Stromal cell of bone marrow (primary cell): ENCODE measurements at regions not wholly inside any gene's neighbourhood (a gene's known extent, or its start where the extent isn't known, plus 50 kb on each side); places are given as distances from the start of the nearest gene placed in this dataset.

Experiments
- DNase-seq: peaks from one replicate; pipeline ENCODE4 v3.0.0-alpha.2; 2012; ENCODE audit warnings: low read depth

DNA sequence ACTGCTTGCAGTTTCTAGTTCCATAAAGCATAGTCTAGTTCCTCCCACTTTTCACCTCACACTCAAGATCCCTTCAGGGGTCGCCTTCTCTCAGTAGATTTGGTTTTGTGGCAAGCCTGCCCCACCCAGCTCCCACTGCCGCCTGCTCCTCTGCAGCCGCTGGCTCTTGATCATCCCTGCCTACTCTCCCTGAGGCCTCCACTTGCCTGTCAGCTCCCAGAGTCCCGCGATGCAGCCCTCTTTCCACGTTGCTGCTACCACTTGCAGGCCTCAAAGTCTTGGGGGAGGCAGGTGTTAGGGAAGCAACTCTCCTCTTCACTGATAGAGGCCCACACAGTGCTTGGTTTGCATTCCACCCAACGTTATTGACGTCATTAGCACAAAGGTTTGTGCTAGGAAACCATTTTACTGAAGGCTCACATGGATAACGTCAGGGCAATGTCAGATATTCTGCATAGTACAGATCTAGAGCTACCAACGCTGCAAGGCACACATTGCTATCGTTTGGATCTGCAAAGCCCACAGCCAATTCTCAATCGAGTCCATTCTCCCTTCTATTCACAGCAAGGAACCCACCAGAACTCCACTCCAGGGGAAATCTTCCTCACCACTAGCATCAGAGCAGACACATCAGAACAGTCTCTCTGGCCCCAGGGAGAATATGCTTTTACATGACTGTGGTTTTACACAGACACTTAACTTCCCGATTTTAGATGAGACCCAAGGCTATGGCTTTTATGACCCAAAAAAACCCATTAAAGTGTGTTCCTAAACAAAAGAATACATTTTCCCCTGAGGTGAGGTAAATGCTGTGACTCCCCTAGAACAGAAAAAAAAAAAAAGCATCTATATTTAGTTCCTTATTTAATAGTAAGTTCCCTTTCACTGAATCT, 519.5 kb upstream of the CAMK1G start:
- DNase-seq: no peak

DNA sequence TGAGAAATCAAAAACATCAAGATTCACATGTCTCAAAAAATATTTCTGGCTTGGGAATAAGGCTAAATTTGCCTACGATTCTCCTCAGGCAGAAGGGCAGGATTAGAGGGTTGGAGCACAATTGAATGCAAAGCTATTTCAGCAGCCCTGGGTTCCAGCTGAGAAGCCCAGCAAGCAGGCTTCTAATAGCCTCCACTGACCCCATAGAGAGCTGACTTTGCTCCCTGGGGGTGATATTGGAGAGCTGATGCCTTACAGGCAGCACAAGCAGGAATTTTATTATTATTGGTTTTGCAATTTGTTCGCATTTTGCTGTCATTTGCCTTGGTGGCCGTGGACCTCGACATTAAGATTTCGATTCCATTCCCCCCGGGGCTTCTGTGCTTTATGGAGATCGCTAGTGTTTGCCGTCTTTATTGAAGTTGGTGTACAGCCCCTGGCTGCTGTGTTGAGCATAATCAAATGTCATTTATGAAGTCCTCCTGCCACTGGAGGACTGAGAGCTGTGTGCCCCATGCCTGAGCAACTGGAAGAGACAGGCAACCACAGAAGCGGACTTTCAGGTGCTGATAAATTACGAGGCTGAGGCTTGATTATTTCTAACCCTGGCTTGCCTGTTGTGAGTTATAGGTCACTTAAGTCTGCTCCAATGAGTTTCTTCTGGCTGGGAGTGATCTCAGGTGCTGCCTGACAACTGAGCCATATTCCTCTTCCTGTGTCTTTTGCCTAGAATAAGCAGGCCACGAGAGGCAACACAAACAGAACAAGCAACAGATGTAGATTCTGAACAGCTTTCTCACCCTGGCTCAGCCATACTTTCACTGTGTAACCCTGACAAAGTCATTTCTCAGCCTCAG, 518.4 kb upstream of the CAMK1G start:
- DNase-seq: no peak

DNA sequence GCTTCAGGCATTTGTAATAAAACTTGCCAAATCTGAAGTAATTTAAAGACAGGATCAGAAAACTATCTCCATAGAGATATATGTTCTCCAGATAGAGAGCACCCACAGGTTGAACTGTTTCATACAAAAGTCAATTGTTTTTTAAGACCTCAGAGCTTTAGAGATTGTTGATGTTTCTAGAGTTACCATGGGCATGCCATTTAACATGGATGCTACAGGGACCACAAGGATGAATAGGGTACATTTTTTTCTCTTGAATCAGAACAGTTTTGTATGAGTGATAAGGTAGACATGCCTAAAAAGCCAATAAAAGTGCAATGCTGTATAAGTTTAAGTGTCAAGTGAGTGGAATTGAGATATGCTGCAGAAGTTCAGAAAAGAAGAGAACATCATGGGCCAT, 511.0 kb upstream of the CAMK1G start:
- no peak for DNase-seq

DNA sequence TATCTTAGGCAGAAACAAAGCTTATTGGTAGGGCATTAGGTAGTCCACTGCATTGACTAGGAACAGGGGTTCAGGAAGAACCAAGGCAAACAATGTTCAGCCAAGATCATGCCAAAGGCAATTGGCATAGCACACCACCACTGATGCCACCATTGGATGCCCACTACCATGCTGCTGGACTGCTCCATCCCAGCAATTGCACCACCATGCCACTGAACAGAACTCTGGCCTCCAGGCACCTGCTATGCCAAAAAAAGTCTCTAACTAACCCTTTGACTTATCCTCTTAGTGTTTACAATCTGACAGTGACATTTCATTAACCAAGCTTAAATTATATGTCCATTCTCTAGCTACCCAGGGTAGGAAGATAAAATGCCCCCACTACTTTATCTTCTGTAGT, 509.6 kb upstream of the CAMK1G start:
- DNase-seq: no peak

DNA sequence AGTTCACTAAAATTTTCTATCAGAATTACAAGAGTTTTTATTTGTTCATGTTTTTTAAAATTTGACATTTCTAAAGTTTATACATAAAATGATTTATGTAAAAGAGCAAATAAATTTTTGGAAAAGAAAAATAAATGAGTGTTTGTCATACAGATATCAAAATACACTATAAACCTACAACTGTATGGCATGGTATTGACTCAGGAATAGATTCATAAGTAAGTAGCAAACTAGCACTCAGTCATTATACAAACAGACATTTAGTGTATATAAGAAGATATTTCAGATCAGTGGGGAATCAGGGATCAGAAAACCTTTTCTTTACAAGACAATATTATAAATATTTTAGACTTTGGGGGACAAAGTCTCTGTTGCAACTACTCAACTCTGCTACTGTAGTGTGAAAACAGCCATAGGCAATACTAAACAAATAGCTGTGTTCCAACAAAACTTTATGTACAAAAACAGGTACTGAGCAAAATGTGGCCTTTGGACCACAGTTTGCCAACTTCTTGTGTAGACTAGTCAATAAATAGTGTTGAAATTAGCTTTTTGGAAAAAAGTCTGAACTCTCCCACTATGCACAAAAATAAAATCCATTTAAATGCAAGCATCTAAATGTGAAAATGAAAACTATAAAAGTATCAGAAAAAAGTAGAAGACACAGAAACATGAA, 508.8 kb upstream of the CAMK1G start:
- DNase-seq: no peak

DNA sequence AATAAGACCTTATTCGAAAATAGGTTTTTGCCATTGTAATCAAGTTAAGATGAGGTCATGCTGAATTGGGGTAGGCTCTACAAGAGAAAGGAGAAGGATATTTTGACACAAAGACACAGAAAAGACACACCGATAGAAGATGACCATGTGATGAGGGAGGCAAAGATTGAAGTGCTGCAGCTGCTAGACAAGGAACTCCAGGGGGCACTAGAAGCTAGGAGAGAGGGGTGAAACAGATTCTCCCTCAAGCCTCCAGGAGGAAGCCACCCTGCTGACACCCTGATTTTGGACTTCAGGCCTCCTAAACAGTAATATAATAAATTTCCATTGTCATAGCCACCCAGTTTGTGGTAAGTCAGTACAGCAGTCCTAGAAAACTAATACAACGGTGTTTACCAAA, 506.8 kb upstream of the CAMK1G start:
- no peak for DNase-seq

DNA sequence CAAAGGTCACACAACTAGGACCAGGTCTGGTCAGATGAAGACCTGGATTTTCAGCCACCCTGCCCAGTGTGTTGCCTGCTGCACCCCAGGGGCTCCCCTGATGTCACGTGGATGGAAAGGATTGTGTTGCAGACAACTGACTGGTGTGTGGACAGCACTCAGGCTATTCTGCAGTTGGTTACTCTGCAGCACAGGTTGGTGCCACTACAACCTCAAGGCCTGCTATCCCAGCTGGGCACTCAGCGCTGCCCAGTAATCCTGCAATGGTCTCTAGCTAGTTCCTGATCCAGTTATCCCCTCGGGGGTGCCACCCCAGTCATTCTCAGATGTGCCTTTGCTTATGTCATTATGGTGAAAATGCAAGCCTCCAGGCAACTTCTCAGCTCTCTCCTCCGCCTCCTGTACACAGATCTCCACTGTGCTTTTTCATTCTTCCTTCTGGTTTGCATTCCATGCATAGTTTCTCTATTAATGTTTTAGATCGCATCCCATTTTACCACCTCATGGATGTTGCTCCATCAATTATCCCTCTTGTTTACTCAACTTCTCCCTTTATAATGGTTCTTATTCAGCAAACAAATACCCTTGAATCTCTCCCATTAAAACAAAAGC, 503.2 kb upstream of the CAMK1G start:
- DNase-seq: no peak

DNA sequence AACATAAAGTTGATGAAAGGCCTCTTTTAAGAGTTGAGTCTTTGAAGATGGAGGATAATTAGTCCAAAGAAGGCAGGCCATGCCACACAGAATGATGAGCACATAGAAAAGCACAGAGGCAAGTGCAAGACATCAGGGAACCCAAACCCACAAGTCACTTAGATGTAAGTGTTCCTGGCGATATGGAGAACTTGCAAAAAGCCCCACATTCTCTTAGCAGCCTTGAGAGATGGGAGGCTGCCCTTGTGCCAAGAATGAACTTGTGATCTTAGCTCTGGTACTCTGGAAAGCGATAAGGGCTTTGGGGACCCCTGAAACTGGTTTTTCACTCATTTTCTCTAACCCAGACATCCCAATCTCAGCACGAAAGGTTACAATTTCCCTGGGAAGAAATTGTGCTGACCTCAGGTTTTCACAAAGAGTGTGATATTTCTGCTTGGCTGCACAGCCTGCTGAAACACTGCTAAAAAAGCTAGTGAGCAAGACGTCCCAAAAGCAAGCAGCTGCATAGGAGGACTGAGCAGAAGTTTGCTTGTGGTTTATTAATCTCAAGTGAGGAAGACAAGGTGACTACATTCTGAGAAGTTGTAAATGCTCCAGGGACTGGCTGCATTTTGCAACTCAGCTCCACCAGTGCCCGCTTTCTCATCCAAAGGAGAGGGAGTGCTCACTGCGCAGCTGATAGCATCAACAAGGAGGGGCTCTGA, 496.9 kb upstream of the CAMK1G start:
- no peak for DNase-seq

DNA sequence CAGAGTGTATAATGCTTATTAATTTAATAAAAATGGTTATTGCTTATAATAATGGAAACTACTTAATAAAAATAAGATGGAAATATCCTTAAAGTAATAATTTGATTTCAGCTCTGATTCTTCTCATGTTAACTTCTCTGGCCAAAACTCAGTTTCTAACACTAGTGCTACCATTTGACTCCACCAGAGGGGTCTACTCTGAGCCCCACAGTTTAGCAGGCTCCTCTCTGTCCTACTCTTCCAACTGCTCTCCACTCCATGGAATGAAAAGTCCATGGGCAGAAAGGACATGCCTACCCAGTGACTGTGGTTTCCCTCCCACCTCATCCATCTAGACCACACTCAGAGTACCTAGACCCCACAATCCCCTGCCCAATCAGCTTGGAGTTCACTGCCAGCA, 489.1 kb upstream of the CAMK1G start:
- DNase-seq: no peak

DNA sequence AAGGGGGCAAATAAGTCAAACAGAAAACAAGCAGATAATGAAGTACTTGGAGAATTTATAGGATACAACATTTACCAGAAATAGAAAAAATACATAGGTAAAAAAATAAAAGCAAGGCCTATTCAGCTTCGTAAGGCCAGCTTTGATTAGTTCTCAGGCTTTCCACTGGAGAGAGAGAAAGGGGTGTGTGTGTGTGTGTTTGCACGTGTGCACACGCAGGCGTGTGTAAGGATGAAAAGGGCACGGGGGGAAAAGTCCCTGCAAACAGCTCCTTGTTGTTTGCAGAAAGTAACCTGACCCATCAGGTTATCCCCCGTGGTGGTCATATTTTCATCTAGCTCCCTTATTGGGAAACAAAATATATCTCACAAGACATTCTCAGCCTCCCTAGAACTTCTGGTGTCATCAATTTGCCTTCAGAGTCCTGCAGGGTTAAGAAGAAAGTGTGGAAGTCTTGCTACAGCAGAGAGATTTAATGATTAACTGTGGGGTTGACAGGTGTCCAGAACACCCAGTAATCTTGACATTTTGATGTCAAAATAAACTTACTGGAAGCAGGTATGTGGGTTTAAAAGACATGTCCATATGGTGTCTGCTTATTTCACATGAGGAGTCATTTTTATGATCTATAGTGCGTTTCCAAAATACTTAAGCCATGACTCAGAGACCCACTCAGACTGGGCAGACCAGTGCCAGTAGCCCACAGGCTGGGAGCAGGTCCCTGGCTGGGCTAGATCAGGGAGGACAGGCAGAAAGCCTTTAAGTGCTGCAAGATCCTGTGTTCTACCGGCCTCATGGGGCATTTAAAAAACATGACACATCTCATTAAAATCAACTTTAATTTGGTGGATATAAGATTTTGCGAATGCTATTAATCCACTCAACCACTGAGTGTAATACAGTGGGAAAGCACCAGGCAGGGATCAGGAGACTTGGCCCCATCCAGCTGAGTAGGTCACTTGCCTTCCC, 487.6 kb upstream of the CAMK1G start:
- DNase-seq: peak; percentile 34

DNA sequence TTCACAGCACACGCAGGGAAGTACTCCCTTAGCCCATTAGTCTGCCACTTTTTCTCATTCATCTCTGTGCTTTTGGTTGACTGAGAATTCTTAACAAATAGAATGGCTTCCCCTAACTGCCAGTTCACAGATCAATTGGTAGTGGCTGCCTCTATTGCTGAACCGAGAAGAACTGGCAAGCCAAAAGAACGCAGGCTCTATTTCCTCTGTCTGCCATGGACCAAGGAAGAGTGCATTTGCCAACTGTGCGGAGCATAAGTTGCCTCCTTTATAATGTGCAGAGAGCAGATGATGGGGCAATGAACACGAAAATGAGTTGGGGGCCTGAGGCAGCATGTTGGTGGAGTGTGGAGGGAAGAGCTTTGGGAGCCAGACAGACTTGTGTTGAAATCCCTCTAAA, 483.1 kb upstream of the CAMK1G start:
- no peak for DNase-seq

DNA sequence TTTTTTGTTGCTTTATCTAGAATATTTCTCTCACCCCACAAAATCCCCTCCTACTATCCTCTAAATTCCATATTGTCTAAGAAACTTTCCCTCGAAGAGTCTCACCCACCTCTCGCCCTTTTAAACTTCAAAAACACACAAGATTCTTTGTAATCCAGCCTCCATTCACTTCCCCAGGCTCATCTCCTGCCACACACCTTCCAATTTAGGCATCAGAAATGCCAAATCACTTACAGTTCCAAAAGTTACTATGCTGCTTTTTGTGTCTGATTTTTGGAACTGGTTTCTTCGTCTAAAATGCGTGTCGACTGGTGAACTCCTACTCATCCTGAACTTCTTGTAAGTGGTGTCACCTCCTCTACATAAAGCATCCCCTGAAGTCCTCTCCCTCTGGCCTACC, 482.4 kb upstream of the CAMK1G start:
- DNase-seq: no peak

DNA sequence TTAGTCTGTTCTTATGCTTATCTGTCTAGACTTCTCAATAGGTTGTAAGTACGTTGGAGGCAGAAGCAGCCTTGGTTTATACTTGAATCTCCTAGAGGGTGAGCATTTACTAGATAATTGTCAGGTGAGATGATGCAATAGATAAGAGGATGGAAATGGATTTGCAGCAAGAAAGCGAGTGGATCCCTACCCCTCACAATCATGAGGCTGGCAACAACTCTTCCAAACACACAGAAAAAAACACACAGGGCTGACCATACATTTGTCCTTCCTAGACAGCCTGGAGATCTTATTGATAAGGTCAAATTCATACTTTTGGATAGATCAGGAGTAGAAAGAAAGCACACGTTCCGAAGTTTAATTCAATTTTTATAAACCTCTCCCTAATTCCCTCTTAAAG, 481.4 kb upstream of the CAMK1G start:
- no peak for DNase-seq

DNA sequence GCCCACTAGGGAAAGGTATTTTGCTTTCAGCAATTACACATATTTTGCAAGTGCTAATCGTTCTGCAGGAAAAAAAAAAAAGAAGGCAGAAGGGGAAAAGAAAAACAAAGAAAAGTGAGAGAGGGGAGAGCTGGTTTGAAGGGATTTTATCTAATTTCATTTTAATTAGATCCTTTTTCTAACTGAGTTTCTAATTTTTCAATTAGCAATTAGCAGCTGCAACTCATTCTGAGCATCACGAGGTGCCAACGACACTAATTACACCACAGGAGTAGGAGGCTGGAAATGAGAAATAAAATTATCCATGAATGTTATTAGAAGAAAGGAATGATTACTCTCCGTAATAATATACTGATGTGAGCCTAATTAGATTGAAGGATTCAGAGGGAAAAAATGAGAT, 481.0 kb upstream of the CAMK1G start:
- DNase-seq: no peak

DNA sequence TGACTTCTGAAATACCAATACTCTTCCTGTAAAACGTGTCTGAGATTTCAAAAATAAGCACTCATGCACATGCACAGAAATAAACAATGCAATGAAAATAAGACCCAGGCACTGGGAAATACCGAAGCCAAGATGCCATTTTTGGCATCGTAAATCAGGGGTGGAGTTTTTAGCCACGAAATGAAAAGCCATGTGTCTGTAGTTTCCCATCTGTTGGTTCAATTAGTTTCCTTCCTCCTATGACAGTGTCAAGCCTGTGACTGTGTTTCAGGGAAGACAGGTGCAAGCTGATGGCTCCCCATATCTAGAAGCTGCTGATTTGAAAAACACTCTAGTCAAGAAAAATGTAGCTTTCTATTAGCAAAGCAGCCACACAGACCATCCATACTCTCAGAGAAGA, 480.4 kb upstream of the CAMK1G start:
- DNase-seq: no peak

DNA sequence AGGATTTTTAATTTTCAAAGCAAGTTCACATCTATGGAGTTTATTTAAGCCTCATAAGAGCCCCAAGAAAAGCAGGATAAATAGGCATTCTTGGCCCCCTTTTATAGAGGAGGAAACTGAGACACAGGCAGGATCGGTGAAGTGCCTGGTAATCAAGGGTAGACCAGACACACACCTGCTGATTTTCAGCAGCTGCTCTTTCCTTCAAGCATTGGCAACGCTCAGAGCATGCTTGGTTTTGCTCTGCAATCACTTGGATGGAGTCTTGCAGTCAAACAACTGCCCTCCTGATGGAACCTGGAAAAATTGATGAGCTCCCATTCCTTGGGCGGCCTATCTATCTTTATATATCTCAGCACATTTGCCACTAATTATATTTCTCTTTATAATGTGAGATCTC, 478.9 kb upstream of the CAMK1G start:
- DNase-seq: no peak

DNA sequence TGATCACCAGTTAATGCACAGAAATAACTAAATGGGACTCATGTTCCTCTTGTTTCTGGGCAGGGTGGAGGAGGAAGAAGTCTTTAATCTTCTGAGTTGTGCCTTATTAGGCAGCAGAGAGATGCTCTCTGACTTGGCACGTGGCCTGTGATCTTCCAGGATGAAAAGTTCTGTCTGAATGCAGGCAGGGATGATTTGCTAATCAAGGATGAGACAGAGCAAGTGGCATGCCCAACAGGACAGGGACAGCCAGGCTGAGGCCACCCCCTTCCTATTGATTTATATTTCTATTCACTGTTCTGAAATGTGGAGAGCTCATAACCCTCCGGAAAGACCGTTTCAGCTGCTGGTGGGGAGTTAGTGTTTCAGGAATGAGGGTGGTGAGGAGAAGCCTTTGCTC, 477.8 kb upstream of the CAMK1G start:
- DNase-seq: no peak

DNA sequence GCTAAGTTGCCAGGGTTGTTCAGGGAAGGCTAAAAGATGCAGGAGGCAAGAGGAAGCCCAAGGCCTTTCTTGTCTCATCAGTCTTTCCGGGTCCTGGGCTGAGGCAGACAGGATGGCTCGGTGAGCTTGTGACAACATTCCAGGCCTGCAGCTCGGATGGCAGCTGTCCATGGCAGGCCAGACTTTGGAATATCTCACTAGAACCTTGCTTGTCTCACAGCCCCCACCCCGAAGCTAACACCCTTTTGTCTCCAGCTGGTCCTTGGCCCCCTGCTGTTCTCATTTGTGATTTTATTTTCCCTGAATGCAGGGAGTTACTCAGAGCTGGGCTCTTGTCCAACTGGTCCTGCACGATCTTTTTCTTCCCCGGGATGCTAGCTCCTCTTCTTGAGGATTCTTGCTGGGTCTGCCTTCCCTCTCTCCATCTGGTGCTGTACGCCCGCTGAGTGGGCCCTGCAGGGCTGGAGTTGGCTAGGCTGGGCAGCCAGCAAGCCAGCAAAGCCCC, 477.2 kb upstream of the CAMK1G start:
- peak; percentile 25 for DNase-seq

DNA sequence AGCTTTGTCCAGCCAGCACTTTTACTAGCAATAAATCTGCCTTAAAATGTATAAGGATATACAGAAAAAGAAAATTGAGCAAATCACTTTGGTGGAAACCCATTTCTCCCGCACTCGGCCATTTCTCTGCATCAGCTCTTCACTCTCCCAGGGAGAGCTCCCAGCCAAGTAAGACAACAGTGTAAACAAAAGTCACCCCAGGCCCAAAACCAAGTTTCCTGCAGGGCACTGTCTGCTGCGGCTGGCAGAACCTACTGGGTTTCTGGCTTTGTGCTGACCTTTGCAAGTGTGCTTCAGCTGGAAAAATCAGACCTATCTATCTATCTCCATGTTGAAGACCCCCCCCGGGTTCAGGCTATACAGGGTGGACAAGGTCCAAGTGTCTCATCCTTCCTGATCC, 476.7 kb upstream of the CAMK1G start:
- DNase-seq: no peak

DNA sequence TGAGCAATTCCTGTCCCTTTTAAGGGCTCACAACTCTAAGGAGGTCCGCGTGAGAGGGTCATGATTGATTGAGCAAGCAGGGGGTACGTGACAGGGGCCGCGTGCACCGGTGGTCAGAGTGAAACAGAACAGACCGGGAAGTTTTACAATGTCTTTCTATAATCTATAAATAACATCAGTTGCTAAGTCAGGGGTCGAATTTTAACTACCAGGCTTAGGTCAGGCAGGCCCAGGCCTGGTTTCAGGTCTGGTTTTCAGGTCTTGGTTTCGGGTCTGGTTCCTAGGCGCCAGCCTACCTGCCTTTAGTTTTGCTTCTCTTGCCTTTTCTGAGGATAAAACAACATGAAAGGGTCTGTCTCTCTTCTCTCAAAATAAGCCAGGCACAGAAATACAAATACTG, 476.0 kb upstream of the CAMK1G start:
- DNase-seq: no peak
